Peyer's patch (tissue), 4 donors: ENCODE measurements at regions not wholly inside any gene's neighbourhood (a gene's known extent, or its start where the extent isn't known, plus 50 kb on each side); places are given as distances from the start of the nearest gene placed in this dataset.

ENCODE experiments used
- CTCF ChIP-seq, 6 experiments: fragments of 450-650 bp in 4 of 6; fragments of 200-600 bp in 2 of 6; sonication (generic) in 1 of 6; IDR thresholded peaks; one replicate each; pipeline ENCODE4 v1.5.1; 2017 to 2019; ENCODE audit warnings: antibody characterized with exemption in 6 of 6, mild to moderate bottlenecking in 3 of 6, moderate library complexity in 1 of 6
- POLR2A ChIP-seq, 2 donors: fragments of 450-650 bp; IDR thresholded peaks; one replicate each; pipeline ENCODE4 v1.5.1; 2017; ENCODE audit warnings: antibody characterized with exemption in 2 of 2, mild to moderate bottlenecking in 2 of 2, moderate library complexity in 2 of 2

GRCh38 chr16:86209202-86209601 lies 301.1 kb upstream of the FOXF1 start:
- TF ChIP-seq CTCF (IDR thresholded peaks at IDR 0.05) (no peak), POLR2A (IDR thresholded peaks at IDR 0.05) (no peak)
